ENCODE measurements at regions not wholly inside any gene's neighbourhood (a gene's known extent, or its start where the extent isn't known, plus 50 kb on each side); places are given as distances from the start of the nearest gene placed in this dataset.
A peak's percentile ranks its signal among the peaks of the same experiment; 100 is the strongest.
"Not testable (repeated sequence)": the region's sequence is repeated elsewhere in the genome, so short reads cannot be mapped to it uniquely, and the experiment has no call there.

DNA sequence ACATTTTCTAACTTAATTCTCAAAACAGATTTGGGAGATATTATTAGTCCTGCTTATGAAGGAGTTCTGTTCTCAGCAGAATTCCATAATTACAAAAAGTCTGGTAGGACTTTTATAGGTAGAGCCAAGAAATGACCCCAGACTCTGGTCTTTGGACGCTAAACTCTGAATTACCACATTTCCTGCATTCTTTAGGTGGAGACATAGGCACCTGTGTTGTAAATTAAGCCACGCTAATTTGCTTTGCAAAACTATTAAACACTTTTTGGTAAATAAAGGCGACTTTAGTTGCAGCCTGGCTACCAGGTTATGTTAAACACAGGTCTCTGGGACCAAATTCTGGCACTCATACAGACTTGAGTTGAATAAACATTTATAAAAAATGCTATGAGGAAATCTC, 77.7 kb downstream of the C9orf152 start:
- H3K4me1 Mint-ChIP-seq, result peaks cover 30% of the 10 kb centered on the region

DNA sequence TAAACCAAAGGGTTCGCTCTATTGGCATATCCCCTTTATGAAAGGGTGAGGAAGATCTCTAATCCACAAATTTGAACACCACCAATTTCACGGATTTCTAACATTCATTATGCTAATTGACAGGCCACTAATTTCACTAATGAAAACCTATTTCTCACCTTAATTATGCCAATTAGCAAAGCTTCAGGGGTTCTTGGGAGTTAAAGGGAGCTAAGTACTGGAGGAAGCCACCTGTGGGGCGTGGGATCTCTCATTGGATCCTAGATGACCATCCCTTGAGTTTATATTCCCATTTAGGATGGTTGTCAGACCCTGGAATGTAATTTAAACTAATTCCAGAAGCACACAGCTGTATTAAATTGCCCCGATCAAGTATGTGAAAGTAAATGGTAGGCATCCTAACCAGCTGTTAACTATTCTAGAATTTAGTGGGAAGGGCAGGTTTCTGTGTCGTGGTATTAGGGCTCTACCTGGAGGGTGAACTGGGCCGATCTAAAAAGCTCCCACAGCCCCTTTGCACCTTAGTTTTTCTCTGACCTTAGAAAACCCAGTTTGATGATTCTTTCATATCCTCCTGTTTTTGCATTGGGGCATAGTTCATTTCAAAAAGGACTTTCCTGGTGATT, 77.1 kb downstream of the C9orf152 start:
- Mint-ChIP-seq H3K4me3 (no peak overlapping the region), H3K36me3 (ENCODE audit: low read depth) (peaks cover 8% of the 10 kb centered on the region)
- intact Hi-C loops (cut with micrococcal nuclease), result no loop called here

More for the DNA sequence above, 77.7 kb downstream of the C9orf152 start:
- Mint-ChIP-seq H3K4me3 (no peak overlapping the region), H3K36me3 (ENCODE audit: low read depth) (peaks cover 8% of the 10 kb centered on the region), H3K27ac (no peak overlapping the region), H3K9me3 (no peaks in the 10 kb centered on the region), H3K27me3 (no peaks in the 10 kb centered on the region)
- intact Hi-C loops (cut with micrococcal nuclease), result no loop called here
- DNase-seq, result no peak

DNA sequence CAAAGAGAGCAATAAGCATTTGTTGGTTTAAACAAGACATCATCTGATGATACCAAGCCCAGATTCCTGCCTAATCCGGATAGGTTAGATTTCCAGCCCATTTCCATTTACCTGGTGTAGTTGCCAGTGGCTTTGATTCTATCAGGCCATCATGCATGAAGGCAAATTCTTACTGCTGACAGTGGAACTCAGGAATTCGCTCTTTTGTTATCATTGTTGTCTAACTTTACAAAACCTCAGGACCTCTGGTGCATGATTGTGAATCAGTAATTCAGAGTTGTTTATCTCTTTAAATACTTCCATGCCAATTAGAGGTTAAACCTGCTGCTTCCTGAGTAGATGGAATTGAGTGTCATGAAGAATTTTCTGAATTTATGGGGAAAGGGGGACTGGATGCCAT, 76.5 kb downstream of the C9orf152 start:
- Mint-ChIP-seq H3K27me3 (no peaks in the 10 kb centered on the region), H3K36me3 (ENCODE audit: low read depth) (peaks cover 13% of the 10 kb centered on the region), H3K4me3 (no peak overlapping the region), H3K9me3 (no peaks in the 10 kb centered on the region), H3K27ac (no peak overlapping the region), H3K4me1 (peaks cover 17% of the 10 kb centered on the region)
- DNase-seq, result no peak
- intact Hi-C loops (cut with micrococcal nuclease), result no loop called here

More for the DNA sequence above, 77.1 kb downstream of the C9orf152 start:
- H3K9me3 Mint-ChIP-seq, result no peaks in the 10 kb centered on the region
- no peak overlapping the region for H3K27ac Mint-ChIP-seq
- peaks cover 23% of the 10 kb centered on the region for H3K4me1 Mint-ChIP-seq
- no peak for DNase-seq
- no peaks in the 10 kb centered on the region for H3K27me3 Mint-ChIP-seq

DNA sequence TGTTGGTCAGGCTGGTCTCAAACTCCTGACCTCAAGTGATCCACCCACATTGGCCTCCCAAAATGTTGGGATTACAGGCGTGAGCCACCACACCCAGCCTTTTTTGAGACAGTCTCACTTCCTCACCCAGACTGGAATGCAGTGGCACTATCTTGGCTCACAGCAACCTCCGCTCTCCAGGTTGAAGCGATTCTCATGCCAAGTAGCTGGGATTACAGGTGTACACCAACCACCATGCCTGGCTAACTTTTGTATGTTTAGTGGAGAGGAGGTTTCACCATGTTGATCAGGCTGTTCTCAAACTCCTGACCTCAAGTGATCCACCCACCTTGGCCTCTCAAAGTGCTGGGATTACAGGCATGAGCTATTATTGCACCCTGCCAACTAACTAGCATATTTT, 75.4 kb downstream of the C9orf152 start:
- peaks cover 22% of the 10 kb centered on the region for H3K36me3 Mint-ChIP-seq (ENCODE audit: low read depth)
- H3K27me3 Mint-ChIP-seq, H3K4me3 Mint-ChIP-seq: not testable (repeated sequence)

DNA sequence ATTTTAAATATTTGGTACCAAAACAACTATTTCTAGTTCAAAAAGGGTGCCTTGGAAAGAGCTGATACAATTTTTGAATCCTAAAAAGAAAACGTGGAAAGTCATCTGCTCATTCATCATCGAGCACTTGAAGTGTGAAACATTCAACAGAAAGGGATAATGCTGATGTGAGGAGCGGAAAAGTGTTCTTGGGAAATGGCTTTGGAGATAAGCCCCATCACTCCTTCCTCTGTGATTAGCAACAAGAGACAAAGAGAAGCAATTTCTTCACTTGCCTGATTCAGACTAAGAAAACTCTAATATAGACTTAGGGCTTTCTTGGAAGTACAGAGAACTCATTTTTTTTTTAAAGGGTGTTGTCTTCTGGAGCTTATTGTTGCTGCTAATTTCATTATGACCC, 74.9 kb downstream of the C9orf152 start:
- H3K27me3 Mint-ChIP-seq, result no peaks in the 10 kb centered on the region
- H3K36me3 Mint-ChIP-seq (ENCODE audit: low read depth), result peaks cover 27% of the 10 kb centered on the region
- no peak overlapping the region for H3K4me3 Mint-ChIP-seq
- H3K27ac Mint-ChIP-seq, result no peak overlapping the region
- H3K4me1 Mint-ChIP-seq, result peaks cover 12% of the 10 kb centered on the region
- intact Hi-C loops (cut with micrococcal nuclease), result no loop called here
- no peaks in the 10 kb centered on the region for H3K9me3 Mint-ChIP-seq
- no peak for DNase-seq

More for the DNA sequence above, 75.4 kb downstream of the C9orf152 start:
- H3K9me3 Mint-ChIP-seq; intact Hi-C loops (cut with micrococcal nuclease); H3K27ac Mint-ChIP-seq; DNase-seq: not testable (repeated sequence)
- H3K4me1 Mint-ChIP-seq, result peaks cover 12% of the 10 kb centered on the region

DNA sequence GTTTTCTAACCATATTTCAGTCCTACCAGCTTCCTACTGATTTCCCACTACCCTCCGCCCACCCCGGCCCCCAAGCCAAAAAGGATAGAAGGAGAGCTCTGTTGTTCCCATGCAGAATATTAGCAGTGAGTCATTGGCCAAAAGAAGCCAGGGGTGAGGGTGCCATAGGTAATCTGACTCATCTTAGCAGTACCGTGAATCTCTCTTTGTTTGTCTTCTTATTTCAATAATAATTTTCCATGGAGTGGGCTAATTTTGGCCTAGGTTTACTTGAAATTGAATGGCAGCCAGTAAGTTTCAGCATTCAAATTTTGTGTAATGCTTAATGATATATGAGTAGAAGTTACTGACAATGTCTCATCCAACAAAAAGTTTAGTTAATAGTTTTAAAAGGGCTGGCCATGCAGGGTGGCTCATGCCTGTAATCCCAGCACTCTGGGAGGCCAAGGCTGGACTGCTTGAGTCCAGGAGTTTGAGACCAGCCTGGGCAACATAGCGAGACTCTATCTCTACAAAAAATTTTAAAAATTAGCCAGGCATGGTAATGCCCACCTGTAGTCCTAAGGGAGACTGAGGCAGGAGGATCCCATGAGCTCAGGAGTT, 74.2 kb downstream of the C9orf152 start:
- Mint-ChIP-seq H3K4me3 (no peak overlapping the region), H3K36me3 (ENCODE audit: low read depth) (peaks cover 32% of the 10 kb centered on the region)
- intact Hi-C loops (cut with micrococcal nuclease), result no loop called here

DNA sequence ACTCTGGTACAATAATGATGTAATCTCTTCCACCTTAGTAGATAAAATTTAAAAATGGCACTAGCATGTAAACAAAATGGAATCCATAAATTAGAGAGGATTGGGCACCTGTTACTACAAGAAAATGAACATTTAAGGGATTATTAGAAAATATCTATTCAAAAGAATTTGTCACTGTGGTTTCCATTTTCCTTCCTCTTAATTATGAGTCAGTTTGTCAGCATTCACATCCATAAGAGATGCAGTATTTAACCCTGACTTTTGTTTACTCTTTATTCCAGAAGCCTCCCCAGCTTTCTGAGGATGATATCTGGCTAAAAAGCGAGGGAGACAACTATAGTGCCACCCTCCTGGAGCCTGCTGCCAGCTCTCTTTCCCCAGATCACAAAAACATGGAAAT, 72.1 kb downstream of the C9orf152 start:
- H3K4me3 Mint-ChIP-seq, result no peak overlapping the region
- no peaks in the 10 kb centered on the region for H3K27me3 Mint-ChIP-seq
- H3K27ac Mint-ChIP-seq, result no peak overlapping the region

More for the DNA sequence above, 74.2 kb downstream of the C9orf152 start:
- H3K9me3 Mint-ChIP-seq, result no peaks in the 10 kb centered on the region
- H3K4me1 Mint-ChIP-seq, result peaks cover 12% of the 10 kb centered on the region
- no peak for DNase-seq
- no peak overlapping the region for H3K27ac Mint-ChIP-seq
- H3K27me3 Mint-ChIP-seq, result no peaks in the 10 kb centered on the region

DNA sequence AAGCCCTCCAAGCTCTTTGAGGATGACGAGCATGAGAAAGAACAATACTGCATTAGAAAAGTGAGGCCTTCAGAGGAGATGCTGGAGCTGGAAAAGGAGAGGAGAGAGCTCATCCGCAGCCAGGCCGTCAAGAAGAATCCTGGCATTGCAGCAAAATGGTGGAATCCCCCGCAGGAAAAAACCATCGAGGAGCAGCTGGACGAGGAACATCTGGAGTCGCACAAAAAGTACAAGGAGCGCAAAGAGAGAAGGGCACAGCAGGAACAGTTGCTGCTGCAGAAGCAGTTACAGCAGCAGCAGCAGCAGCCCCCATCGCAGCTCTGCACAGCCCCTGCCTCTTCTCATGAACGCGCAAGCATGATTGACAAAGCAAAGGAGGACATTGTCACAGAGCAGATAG, 71.2 kb downstream of the C9orf152 start:
- no peak overlapping the region for H3K27ac Mint-ChIP-seq
- no peaks in the 10 kb centered on the region for H3K9me3 Mint-ChIP-seq
- no peak overlapping the region for H3K4me3 Mint-ChIP-seq
- H3K27me3 Mint-ChIP-seq, result no peaks in the 10 kb centered on the region
- intact Hi-C loops (cut with micrococcal nuclease), result no loop called here
- H3K36me3 Mint-ChIP-seq (ENCODE audit: low read depth), result peaks cover 53% of the 10 kb centered on the region
- no peak for DNase-seq
- H3K4me1 Mint-ChIP-seq, result peaks cover 20% of the 10 kb centered on the region

More for the DNA sequence above, 72.1 kb downstream of the C9orf152 start:
- DNase-seq, result no peak
- H3K4me1 Mint-ChIP-seq, result peaks cover 14% of the 10 kb centered on the region
- no peaks in the 10 kb centered on the region for H3K9me3 Mint-ChIP-seq
- peaks cover 47% of the 10 kb centered on the region for H3K36me3 Mint-ChIP-seq (ENCODE audit: low read depth)
- intact Hi-C loops (cut with micrococcal nuclease), result no loop called here

DNA sequence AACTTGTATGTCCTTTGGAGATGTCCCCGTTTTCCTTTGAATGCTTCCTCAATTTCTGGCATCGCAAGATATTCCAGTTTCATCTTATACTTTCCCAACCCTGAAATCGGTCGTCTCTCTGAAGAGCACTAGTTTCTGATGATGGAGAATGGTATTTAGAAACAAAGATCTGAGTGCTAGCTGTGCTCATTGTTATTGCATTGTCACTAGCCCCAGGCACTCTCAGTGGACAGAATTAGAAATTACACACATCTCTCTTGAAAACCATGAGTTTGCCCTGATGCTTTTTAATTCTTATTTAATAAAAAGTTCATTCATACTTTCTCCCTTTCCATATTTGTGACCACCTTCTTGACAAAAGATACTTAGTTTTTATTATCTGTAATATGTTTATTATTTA, 67.7 kb downstream of the C9orf152 start:
- intact Hi-C loops (cut with micrococcal nuclease), result loop anchor here (5.0 to 10.0 kb wide), 2 partner anchors 33 to 675 kb away; no protein-coding TSS in a partner anchor
- no peak overlapping the region for H3K4me3 Mint-ChIP-seq
- DNase-seq, result no peak
- peaks cover 41% of the 10 kb centered on the region for H3K4me1 Mint-ChIP-seq
- H3K36me3 Mint-ChIP-seq (ENCODE audit: low read depth), result peaks cover 54% of the 10 kb centered on the region
- H3K27me3 Mint-ChIP-seq, result no peaks in the 10 kb centered on the region
- H3K9me3 Mint-ChIP-seq, result peaks cover 8% of the 10 kb centered on the region
- H3K27ac Mint-ChIP-seq, result no peak overlapping the region

DNA sequence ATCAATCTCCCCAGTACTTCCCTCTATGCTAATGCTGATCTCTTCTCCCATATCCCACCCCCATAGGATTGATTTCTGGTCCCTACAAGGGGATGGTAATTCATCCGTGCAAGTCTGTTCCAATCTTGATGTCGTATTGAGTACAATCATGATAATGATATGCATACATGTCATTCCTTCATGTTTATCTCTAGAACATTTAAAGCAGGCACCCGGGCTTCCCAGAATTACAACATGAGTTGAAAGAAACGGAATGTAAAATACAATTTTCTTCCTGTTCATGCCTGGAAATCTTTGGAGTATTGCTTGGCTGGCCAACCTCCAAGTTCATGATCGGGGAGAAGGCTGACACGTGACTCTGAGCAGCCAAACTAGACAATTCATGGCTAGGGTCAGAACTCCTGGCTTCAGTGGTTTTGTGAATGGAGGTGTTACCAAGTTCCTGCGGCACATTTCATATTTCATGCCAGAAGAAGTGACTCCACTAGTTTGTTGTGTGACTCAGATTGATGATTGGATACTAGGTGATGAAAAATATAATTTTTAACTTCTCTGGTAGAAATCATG, 66.6 kb downstream of the C9orf152 start:
- no peak for DNase-seq
- intact Hi-C loops (cut with micrococcal nuclease), result loop anchor here (5.0 to 10.0 kb wide), 2 partner anchors 34 to 677 kb away; no protein-coding TSS in a partner anchor
- H3K4me1 Mint-ChIP-seq, result peaks cover 48% of the 10 kb centered on the region
- peaks cover 53% of the 10 kb centered on the region for H3K36me3 Mint-ChIP-seq (ENCODE audit: low read depth)
- H3K27ac Mint-ChIP-seq, result no peak overlapping the region
- H3K27me3 Mint-ChIP-seq, result no peaks in the 10 kb centered on the region
- H3K9me3 Mint-ChIP-seq, result peaks cover 8% of the 10 kb centered on the region
- H3K4me3 Mint-ChIP-seq, result no peak overlapping the region

DNA sequence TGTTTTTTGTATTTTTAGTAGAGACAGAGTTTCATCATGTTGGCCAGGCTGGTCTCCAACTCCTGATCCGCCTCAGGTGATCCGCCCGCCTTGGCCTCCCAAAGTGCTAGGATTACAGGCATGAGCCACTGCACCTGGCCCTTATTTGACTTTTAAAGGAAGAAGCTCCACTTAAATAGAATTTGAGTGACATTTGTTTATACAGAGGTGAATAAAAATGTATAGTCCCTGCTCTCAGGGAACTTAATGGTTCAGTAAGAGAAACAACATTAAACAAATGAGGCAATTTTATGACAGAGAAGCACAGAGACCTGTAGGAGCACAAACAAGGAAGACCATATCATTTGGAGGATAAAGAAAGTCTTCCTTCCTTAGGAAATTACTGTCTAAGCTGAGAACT, 65.7 kb downstream of the C9orf152 start:
- Mint-ChIP-seq H3K4me1 (peaks cover 56% of the 10 kb centered on the region), H3K27ac (peak overlapping the region; percentile 95), H3K9me3 (peaks cover 8% of the 10 kb centered on the region), H3K27me3 (no peaks in the 10 kb centered on the region), H3K4me3 (peak overlapping the region; percentile 46), H3K36me3 (ENCODE audit: low read depth) (peaks cover 49% of the 10 kb centered on the region)
- no peak for DNase-seq
- intact Hi-C loops (cut with micrococcal nuclease), result loop anchor here (5.0 to 10.0 kb wide), 2 partner anchors 35 to 677 kb away; no protein-coding TSS in a partner anchor

DNA sequence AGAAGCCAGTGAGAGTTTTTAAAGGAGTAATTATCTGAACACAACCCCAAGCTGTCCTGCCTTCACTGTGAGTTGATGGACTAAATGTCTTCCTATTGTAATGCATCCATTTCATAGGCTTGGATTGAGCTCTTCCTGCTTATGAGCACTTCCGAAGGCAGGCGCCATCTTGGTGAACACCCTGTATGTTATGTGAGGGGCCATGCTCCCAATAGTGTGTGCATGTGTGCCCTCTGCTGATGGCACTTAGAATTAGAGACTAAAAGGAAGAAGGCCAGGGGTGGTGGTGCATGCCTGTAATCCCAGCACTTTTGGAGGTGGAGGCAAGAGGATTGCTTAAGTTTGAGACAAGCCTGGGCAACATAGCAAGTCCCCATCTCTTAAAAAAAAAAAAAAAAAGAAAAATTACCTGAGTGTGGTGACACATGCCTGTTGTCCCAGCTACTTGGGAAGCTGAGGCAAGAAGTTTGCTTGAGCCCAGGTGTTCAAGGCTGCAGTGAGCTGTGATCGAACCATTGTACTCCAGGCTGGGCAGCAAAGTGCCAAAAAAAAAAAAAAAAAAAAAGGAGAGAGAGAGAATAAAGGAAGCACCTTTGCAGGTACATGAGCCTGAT, 65.0 kb downstream of the C9orf152 start:
- intact Hi-C loops (cut with micrococcal nuclease), result loop anchor here (1.0 to 10.0 kb wide), 3 partner anchors 36 to 678 kb away; no protein-coding TSS in a partner anchor
- DNase-seq, result no peak
- H3K36me3 Mint-ChIP-seq (ENCODE audit: low read depth), result peaks cover 42% of the 10 kb centered on the region
- H3K9me3 Mint-ChIP-seq, result peaks cover 8% of the 10 kb centered on the region
- H3K4me1 Mint-ChIP-seq, result peaks cover 63% of the 10 kb centered on the region
- no peaks in the 10 kb centered on the region for H3K27me3 Mint-ChIP-seq
- peak overlapping the region; percentile 73 for H3K4me3 Mint-ChIP-seq
- H3K27ac Mint-ChIP-seq, result peak overlapping the region; percentile 95

DNA sequence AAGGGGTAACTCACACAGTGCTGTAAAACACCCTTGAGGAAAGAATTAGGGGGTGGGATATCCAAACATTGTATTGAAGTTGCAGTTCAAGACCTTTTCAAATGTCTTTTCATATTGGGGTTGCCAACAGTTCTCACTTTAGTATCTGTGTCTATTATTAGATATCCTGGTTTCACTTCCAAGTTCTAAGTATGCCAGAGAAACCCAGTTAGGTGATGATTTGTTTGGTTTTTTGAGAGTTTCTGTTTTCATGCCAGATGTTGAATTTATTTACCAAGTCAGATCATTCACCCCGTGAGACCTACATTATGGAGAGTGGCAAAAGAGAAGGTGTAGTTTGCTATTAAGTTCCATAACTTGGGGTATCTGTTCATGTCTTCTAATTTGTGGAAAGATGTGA, 64.5 kb downstream of the C9orf152 start:
- Mint-ChIP-seq H3K4me3 (peak overlapping the region; percentile 73), H3K27ac (peak overlapping the region; percentile 95), H3K27me3 (no peaks in the 10 kb centered on the region), H3K4me1 (peaks cover 69% of the 10 kb centered on the region), H3K9me3 (peaks cover 8% of the 10 kb centered on the region), H3K36me3 (ENCODE audit: low read depth) (peaks cover 39% of the 10 kb centered on the region)
- DNase-seq, result no peak
- intact Hi-C loops (cut with micrococcal nuclease), result loop anchor here (1.0 to 10.0 kb wide), 3 partner anchors 36 to 679 kb away; no protein-coding TSS in a partner anchor

Data from activated CD4-positive, alpha-beta T cell treated with anti-CD3 and anti-CD28 coated beads, Interleukin-2, amount 10 ng/mL, durations not matched to agents 24 days and 14 days (primary cell).